HG03354 (cell line): ENCODE measurements at regions not wholly inside any gene's neighbourhood (a gene's known extent, or its start where the extent isn't known, plus 50 kb on each side); places are given as distances from the start of the nearest gene placed in this dataset.
A peak's percentile ranks its signal among the peaks of the same experiment; 100 is the strongest.

ENCODE experiments used
- ATAC-seq: cut with Tn5 transposase; IDR thresholded peaks from one replicate; pipeline ENCODE4 v1.9.1; 2021; ENCODE audit warnings: mild to moderate bottlenecking; ENCODE audit not compliant: unreplicated experiment, poor library complexity, severe bottlenecking

GRCh38 chr2:144583741-144584453 lies 64.0 kb upstream of the ZEB2 start:
- no peak for ATAC-seq

- ATAC-seq: no peak
Observed at GRCh38 chr2:144583381-144583729, 63.4 kb upstream of the ZEB2 start.

- ATAC-seq: no peak
Observed at GRCh38 chr2:144582651-144583380, 62.9 kb upstream of the ZEB2 start.

GRCh38 chr2:144580521-144581161 lies 60.7 kb upstream of the ZEB2 start:
- no peak for ATAC-seq

GRCh38 chr2:144579556-144579955 lies 59.6 kb upstream of the ZEB2 start:
- no peak for ATAC-seq

GRCh38 chr2:144578099-144578498 lies 58.2 kb upstream of the ZEB2 start:
- ATAC-seq: no peak

GRCh38 chr2:144572977-144573376 lies 53.1 kb upstream of the ZEB2 start:
- peak; percentile 73 for ATAC-seq

- no peak for ATAC-seq
Observed at GRCh38 chr2:144571770-144572169, 51.9 kb upstream of the ZEB2 start.

- no peak for ATAC-seq
Observed at GRCh38 chr2:144570566-144570965, 50.6 kb upstream of the ZEB2 start.
